ENCODE measurements at regions not wholly inside any gene's neighbourhood (a gene's known extent, or its start where the extent isn't known, plus 50 kb on each side); places are given as distances from the start of the nearest gene placed in this dataset.

DNA sequence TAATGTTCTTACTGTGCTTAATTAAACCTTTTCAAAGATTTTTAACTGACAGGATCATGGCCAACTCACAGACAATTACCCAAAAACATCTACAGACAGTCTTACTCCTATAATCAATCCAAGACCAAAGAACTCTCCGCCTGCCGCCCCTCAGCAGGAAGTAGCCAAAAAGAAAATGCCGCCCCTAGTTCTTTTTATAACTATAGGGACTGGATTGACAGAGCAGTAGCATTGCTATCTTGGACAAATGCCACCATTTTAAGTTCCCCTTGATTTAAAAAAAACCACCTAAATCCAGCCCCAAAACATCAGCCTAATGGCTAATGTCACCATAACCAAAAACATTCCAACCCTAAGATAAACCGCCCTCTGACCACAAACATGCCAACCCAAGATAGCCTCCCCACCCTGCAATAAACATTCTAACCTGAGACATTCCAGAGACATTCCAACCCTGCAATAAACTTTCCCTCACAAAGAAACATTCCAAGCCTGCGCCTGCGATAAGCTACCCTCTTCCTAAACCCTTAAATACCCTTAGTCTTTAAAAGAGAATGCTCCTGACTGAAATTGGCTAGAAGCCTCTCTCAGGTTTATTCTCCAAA, 77.0 kb downstream of the COQ2 start:
- no peak overlapping the region for H3K4me3 Mint-ChIP-seq (ENCODE audit: unreplicated experiment)
- H3K9me3 Mint-ChIP-seq (ENCODE audit: unreplicated experiment), result peaks cover 4% of the 10 kb centered on the region
- H3K4me1 Mint-ChIP-seq (ENCODE audit: low read depth, unreplicated experiment), result peaks cover 12% of the 10 kb centered on the region
- H3K27ac Mint-ChIP-seq (ENCODE audit: unreplicated experiment), result no peak overlapping the region
- no peak for DNase-seq
- TF ChIP-seq, protein P1, sequence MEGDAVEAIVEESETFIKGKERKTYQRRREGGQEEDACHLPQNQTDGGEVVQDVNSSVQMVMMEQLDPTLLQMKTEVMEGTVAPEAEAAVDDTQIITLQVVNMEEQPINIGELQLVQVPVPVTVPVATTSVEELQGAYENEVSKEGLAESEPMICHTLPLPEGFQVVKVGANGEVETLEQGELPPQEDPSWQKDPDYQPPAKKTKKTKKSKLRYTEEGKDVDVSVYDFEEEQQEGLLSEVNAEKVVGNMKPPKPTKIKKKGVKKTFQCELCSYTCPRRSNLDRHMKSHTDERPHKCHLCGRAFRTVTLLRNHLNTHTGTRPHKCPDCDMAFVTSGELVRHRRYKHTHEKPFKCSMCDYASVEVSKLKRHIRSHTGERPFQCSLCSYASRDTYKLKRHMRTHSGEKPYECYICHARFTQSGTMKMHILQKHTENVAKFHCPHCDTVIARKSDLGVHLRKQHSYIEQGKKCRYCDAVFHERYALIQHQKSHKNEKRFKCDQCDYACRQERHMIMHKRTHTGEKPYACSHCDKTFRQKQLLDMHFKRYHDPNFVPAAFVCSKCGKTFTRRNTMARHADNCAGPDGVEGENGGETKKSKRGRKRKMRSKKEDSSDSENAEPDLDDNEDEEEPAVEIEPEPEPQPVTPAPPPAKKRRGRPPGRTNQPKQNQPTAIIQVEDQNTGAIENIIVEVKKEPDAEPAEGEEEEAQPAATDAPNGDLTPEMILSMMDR (IDR thresholded peaks at IDR 0.05; ENCODE audit: partially characterized antibody, unreplicated experiment), result no peak
- no peaks in the 10 kb centered on the region for H3K36me3 Mint-ChIP-seq (ENCODE audit: unreplicated experiment)
- H3K27me3 Mint-ChIP-seq (ENCODE audit: unreplicated experiment), result peaks cover 3% of the 10 kb centered on the region

DNA sequence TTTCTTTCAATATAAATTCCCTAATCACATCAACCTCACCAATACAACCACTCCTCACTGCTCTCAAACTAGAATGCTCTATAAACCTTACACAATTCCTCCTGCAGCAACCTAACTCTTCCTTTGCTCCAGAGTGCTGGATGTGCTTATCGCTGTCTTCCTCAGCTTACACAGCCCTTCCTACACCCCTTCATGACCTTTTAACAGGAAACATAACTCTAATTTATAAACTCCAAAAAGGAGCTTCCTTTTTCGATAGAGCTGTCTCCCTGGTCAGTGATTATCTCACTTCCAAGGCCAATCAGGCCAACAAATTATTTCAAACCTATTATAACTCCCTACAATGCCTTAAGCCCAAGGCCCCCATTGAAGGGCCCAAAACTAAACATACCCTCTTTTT, 78.8 kb downstream of the COQ2 start:
- Mint-ChIP-seq H3K36me3 (ENCODE audit: unreplicated experiment) (no peaks in the 10 kb centered on the region), H3K4me1 (ENCODE audit: low read depth, unreplicated experiment) (peaks cover 12% of the 10 kb centered on the region), H3K4me3 (ENCODE audit: unreplicated experiment) (no peak overlapping the region), H3K9me3 (ENCODE audit: unreplicated experiment) (peaks cover 4% of the 10 kb centered on the region), H3K27me3 (ENCODE audit: unreplicated experiment) (peaks cover 3% of the 10 kb centered on the region), H3K27ac (ENCODE audit: unreplicated experiment) (no peak overlapping the region)
- no peak for DNase-seq
- TF ChIP-seq, protein P1 (IDR thresholded peaks at IDR 0.05; ENCODE audit: partially characterized antibody, unreplicated experiment), result no peak

DNA sequence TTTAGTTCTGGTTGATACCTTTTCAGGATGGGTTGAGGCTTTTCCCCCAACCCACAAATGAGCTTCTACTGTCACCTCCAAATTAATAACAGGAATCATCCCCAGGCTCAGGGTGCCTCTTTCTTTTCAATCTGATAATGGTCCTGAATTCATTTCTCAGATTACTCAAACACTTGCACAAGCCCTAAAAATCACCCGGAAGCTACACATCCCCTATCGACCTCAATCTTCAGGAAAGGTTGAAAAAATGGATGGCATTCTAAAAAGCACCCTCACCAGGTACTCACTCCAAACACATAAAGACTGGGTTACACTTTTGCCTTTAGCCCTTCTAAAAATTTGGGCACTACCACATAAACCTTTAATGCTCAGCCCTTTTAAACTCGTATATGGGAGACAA, 79.9 kb downstream of the COQ2 start:
- H3K4me3 Mint-ChIP-seq (ENCODE audit: unreplicated experiment), result no peak overlapping the region
- H3K27ac Mint-ChIP-seq (ENCODE audit: unreplicated experiment), result no peak overlapping the region
- H3K36me3 Mint-ChIP-seq (ENCODE audit: unreplicated experiment), result no peaks in the 10 kb centered on the region
- H3K9me3 Mint-ChIP-seq (ENCODE audit: unreplicated experiment), result peaks cover 4% of the 10 kb centered on the region
- peaks cover 9% of the 10 kb centered on the region for H3K4me1 Mint-ChIP-seq (ENCODE audit: low read depth, unreplicated experiment)
- DNase-seq, result no peak
- peaks cover 3% of the 10 kb centered on the region for H3K27me3 Mint-ChIP-seq (ENCODE audit: unreplicated experiment)
- TF ChIP-seq, protein P1 (IDR thresholded peaks at IDR 0.05; ENCODE audit: partially characterized antibody, unreplicated experiment), result no peak

DNA sequence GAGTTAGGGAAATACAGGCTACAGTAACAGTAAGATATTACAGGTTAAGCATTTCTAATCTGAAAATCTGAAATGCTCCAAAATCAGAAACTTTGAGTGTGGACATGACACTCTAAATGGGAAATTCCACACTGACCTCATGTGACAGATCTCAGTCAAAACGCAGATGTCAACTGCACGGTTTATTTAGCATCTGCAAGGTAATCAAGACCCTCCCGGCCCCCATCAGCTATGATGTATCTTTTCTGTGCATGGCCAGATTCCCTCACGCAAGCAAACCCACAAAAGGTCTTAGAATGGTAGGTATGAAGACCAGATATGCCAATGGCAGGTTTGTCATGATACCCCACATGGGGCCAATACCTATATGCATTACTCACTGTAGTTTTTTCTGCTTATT, 82.8 kb downstream of the COQ2 start:
- Mint-ChIP-seq H3K27ac (ENCODE audit: unreplicated experiment) (no peak overlapping the region), H3K27me3 (ENCODE audit: unreplicated experiment) (no peaks in the 10 kb centered on the region), H3K4me1 (ENCODE audit: low read depth, unreplicated experiment) (no peaks in the 10 kb centered on the region), H3K36me3 (ENCODE audit: unreplicated experiment) (peaks cover 8% of the 10 kb centered on the region), H3K9me3 (ENCODE audit: unreplicated experiment) (no peaks in the 10 kb centered on the region), H3K4me3 (ENCODE audit: unreplicated experiment) (no peak overlapping the region)
- DNase-seq, result no peak
- TF ChIP-seq, protein P1 (IDR thresholded peaks at IDR 0.05; ENCODE audit: partially characterized antibody, unreplicated experiment), result no peak

DNA sequence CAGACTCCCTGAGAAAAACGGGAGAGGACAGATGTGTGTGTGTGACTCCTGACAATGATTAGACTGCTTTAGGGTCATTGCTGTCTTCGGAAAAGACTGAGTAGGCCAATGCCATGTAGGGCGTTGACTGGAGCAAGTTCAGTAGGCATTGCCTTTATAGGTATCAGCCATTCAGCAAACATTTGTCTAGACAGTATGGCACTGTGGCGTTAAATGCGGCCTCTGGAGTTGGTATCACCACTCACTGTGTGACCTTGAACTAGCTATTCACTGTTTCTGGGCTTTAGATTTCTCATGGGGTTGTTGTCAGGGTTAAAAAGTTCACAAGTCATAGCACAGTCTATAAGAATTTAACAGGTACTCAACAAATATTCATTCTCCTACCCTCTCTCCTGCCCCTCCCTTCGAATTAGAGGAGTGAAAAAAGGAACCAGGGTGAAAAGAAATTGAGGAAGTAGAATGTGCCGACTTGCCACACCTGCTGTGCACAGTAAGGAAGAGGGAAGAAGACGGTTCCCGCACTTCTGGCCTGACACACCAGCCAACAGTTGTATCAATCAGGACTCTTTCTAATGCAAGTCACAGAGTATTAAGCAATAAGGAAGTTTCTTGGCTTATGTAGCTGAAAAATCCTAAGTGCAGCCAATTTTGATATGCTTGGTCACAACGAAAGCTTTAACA, 83.2 kb upstream of the PLAC8 start:
- H3K4me1 Mint-ChIP-seq (ENCODE audit: low read depth, unreplicated experiment), result no peaks in the 10 kb centered on the region
- peaks cover 11% of the 10 kb centered on the region for H3K36me3 Mint-ChIP-seq (ENCODE audit: unreplicated experiment)
- no peak for DNase-seq
- peaks cover 6% of the 10 kb centered on the region for H3K9me3 Mint-ChIP-seq (ENCODE audit: unreplicated experiment)
- TF ChIP-seq, protein P1 (IDR thresholded peaks at IDR 0.05; ENCODE audit: partially characterized antibody, unreplicated experiment), result no peak
- no peak overlapping the region for H3K4me3 Mint-ChIP-seq (ENCODE audit: unreplicated experiment)
- H3K27me3 Mint-ChIP-seq (ENCODE audit: unreplicated experiment), result no peaks in the 10 kb centered on the region
- H3K27ac Mint-ChIP-seq (ENCODE audit: unreplicated experiment), result no peak overlapping the region
